Effector memory CD8-positive, alpha-beta T cell (primary cell): ENCODE measurements at regions not wholly inside any gene's neighbourhood (a gene's known extent, or its start where the extent isn't known, plus 50 kb on each side); places are given as distances from the start of the nearest gene placed in this dataset.
"Not testable (repeated sequence)": the region's sequence is repeated elsewhere in the genome, so short reads cannot be mapped to it uniquely, and the experiment has no call there.

ENCODE experiments used
- ATAC-seq: fragments of 150-1000 bp; cut with Tn5 transposase; replicated peaks from 2 replicates; pipeline ENCODE4 v1.10.0; 2021; ENCODE audit warnings: mild to moderate bottlenecking, moderate library complexity
- DNase-seq, 3 experiments: peaks; one replicate each; pipeline ENCODE4 v3.0.0; 2021
- H3K27ac Mint-ChIP-seq, 2 donors: one replicate each; pipeline ENCODE4 v1.8.0; 2022; ENCODE audit warnings: mild to moderate bottlenecking in 2 of 2, mixed read lengths in 2 of 2, moderate library complexity in 2 of 2
- H3K27me3 Mint-ChIP-seq, 2 donors: one replicate each; pipeline ENCODE4 v1.8.0; 2022; ENCODE audit warnings: mixed read lengths in 2 of 2
- H3K36me3 Mint-ChIP-seq: one replicate; pipeline ENCODE4 v1.8.0; 2022; ENCODE audit warnings: mild to moderate bottlenecking, moderate library complexity, mixed read lengths; ENCODE audit not compliant: insufficient read depth
- H3K4me1 Mint-ChIP-seq, 2 donors: one replicate each; pipeline ENCODE4 v1.8.0; 2022; ENCODE audit warnings: low read depth in 2 of 2, mixed read lengths in 2 of 2
- H3K4me3 Mint-ChIP-seq, 2 donors: one replicate each; pipeline ENCODE4 v1.8.0; 2022; ENCODE audit warnings: mild to moderate bottlenecking in 2 of 2, mixed read lengths in 2 of 2, moderate library complexity in 2 of 2
- H3K9me3 Mint-ChIP-seq, 2 donors: one replicate each; pipeline ENCODE4 v1.8.0; 2022; ENCODE audit warnings: mixed read lengths in 2 of 2

DNA sequence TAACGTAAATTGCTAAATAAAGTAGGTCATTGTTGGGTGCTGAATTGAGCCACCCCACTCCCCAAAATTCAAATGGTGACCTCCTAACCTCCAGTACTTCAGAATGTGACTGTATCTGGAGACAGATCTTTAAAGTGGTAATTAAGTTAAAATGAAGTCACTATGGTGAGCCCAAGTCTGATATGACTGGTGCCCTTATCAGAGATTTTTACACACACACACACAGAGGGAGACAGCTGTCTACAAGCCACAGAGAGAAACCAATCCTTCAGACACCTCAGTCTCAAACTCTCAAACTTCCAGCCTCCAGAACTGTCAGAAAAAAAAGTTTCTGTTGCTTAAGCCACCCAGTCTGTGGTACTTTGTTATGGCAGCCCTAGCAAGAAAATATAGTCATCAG is 879.2 kb upstream of the INTU start:
- H3K27me3 Mint-ChIP-seq, result no peaks in the 10 kb centered on the region
- peaks cover 4 to 6% of the 10 kb centered on the region in 2 donors for H3K9me3 Mint-ChIP-seq
- H3K4me3 Mint-ChIP-seq, result no peak overlapping the region
- no peak for DNase-seq
- no peak for ATAC-seq
- no peaks in the 10 kb centered on the region for H3K4me1 Mint-ChIP-seq
- no peak overlapping the region for H3K27ac Mint-ChIP-seq
- H3K36me3 Mint-ChIP-seq, result no peaks in the 10 kb centered on the region

GRCh38 chr4:126755506-126755905 is 877.3 kb upstream of the INTU start:
- Mint-ChIP-seq H3K4me3 (no peak overlapping the region), H3K27ac (no peak overlapping the region), H3K27me3 (no peaks in the 10 kb centered on the region), H3K36me3 (no peaks in the 10 kb centered on the region), H3K9me3 (peaks cover 4 to 6% of the 10 kb centered on the region in 2 donors), H3K4me1 (no peaks in the 10 kb centered on the region)
- ATAC-seq (no peak), DNase-seq (no peak)

DNA sequence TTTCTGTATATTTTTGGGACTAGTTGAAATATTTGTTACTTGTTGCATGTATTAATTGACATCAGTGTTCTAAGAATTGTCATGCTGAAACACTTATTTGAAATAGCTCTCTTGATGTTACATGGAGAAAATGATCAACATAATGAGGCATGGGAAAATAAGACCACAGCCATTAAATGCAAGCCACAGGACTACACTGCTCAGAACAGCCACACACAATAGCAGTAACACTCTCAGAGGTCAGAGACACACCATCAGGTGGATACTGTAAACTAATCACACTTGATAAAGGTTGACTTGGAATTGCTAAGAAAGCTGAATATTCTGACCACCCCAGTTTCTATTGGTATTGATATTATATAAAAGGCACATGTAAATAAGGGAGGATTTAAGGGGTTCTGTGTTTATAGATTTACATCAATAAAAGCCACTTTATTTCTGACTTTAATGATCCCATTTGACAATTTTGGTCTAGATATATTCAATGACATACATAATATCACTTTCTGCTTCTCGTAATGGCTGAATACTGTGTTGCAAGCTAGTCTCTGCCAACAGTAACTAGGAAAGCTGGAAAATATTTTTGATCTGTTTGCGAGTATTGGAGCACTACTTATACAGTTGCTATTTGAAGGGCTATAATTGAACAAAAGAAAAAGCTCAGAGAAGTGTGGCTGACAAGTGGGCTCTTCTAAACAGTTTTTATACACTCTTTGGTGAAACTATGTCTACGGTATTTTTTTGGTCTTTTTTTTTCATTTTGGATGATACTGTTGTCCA is 876.5 kb upstream of the INTU start:
- Mint-ChIP-seq H3K27ac (no peak overlapping the region), H3K27me3 (no peaks in the 10 kb centered on the region), H3K36me3 (no peaks in the 10 kb centered on the region), H3K4me1 (no peaks in the 10 kb centered on the region), H3K4me3 (no peak overlapping the region), H3K9me3 (peaks cover 4 to 6% of the 10 kb centered on the region in 2 donors)
- ATAC-seq (no peak), DNase-seq (no peak)

- Mint-ChIP-seq H3K27ac (no peak overlapping the region), H3K4me3 (no peak overlapping the region), H3K27me3 (no peaks in the 10 kb centered on the region), H3K4me1 (no peaks in the 10 kb centered on the region), H3K9me3 (peaks cover 4 to 6% of the 10 kb centered on the region in 2 donors), H3K36me3 (no peaks in the 10 kb centered on the region)
- ATAC-seq, result no peak
- DNase-seq, result no peak
Measured at GRCh38 chr4:126757219-126757618, 875.5 kb upstream of the INTU start.

- no peak for ATAC-seq
- Mint-ChIP-seq H3K4me1 (no peaks in the 10 kb centered on the region), H3K27ac (no peak overlapping the region), H3K9me3 (peaks cover 3 to 12% of the 10 kb centered on the region in 2 donors), H3K4me3 (no peak overlapping the region), H3K27me3 (no peaks in the 10 kb centered on the region), H3K36me3 (no peaks in the 10 kb centered on the region)
- DNase-seq, result no peak
Measured at GRCh38 chr4:126758493-126758892, 874.3 kb upstream of the INTU start.

DNA sequence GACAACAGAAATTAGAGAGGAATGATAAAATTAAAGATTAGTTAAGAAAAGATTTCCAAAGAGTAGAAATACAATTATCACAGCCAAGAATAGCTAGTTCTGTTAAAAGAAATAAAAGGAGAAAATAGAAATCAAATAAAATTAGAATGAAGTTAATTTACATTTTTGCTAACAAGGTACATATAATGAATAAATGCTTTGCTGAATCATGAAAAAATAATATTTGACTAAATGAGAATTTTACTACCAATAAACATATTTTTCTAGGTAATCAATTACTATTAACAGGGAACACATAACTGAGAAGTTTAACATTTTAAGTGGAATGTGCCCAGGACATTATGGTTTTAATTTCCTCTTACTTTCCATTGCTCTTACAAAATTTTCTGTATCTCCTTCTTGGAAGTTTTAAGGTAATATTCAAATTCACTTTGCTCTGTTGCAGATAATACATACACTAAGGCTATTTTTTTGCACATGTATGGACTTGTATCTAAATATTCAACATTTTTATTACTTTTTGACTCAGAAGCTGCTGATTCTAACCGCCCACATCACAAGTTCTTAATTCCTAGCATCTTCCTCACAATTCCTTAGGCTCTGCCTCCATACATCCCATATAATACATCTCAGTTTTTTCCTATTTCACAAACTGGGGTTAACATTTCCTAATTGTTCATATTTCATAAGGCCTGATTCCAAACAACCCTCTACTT is 870.7 kb upstream of the INTU start:
- no peaks in the 10 kb centered on the region for H3K27me3 Mint-ChIP-seq
- ATAC-seq (no peak), DNase-seq (no peak)
- no peak overlapping the region for H3K4me3 Mint-ChIP-seq
- no peaks in the 10 kb centered on the region for H3K4me1 Mint-ChIP-seq
- no peaks in the 10 kb centered on the region for H3K36me3 Mint-ChIP-seq
- H3K27ac Mint-ChIP-seq, result no peak overlapping the region
- peaks cover 2 to 14% of the 10 kb centered on the region in 2 donors for H3K9me3 Mint-ChIP-seq

DNA sequence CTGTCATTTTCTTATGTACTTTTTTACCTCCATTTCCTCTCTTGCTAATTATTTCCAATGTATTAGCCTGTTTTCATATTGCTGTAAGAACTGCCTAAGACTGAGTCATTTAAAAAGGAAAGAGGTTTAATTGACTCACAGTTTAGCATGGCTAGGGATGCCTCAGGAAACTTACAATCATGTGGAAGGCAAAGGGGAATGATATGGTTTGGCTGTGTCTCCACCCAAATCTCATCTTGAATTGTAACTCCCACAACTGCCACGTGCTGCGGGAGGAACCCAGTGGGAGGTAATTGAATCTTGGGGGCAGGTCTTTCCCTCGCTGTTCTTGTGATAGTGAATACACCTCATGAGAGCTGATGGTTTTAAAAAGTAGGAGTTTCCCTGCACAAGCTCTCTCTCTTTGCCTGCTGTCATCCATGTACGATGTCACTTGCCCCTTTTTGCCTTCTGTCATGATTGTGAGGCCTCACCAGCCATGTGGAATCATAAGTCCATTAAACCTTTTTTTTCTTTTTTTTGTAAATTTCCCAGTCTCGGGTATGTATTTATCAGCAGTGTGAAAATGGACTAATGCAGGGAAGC is 870.0 kb upstream of the INTU start:
- ATAC-seq (no peak), DNase-seq (no peak)
- H3K27ac Mint-ChIP-seq, result no peak overlapping the region
- no peaks in the 10 kb centered on the region for H3K27me3 Mint-ChIP-seq
- H3K9me3 Mint-ChIP-seq, result peaks cover 2 to 13% of the 10 kb centered on the region in 2 donors
- H3K4me1 Mint-ChIP-seq, result no peaks in the 10 kb centered on the region
- H3K36me3 Mint-ChIP-seq, result no peaks in the 10 kb centered on the region
- no peak overlapping the region for H3K4me3 Mint-ChIP-seq

DNA sequence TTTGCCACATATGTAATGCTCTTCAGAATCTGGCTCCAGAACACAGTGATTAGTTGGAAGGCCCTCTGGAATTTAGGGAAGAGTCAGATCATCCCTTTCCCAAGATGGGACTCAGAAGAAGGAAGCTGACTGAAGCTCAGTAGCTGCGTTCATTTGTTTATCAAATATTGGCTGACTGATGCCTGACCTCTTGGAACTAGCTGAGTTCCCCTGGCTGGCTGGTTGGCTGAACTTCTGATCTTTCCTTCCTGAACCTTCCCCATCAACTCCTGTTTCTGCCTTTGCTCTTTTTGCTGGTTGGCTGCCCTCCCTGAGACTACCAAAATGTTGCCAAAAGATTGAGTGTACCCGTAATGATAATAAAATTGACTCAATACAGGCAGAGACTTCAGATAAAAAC is 866.5 kb upstream of the INTU start:
- Mint-ChIP-seq H3K9me3 (peaks cover 2 to 8% of the 10 kb centered on the region in 2 donors), H3K27me3 (no peaks in the 10 kb centered on the region), H3K4me3 (no peak overlapping the region), H3K4me1 (no peaks in the 10 kb centered on the region), H3K27ac (no peak overlapping the region), H3K36me3 (no peaks in the 10 kb centered on the region)
- ATAC-seq, result no peak
- DNase-seq, result no peak

- no peak overlapping the region for H3K4me3 Mint-ChIP-seq
- DNase-seq (no peak), ATAC-seq (no peak)
- no peaks in the 10 kb centered on the region for H3K36me3 Mint-ChIP-seq
- no peaks in the 10 kb centered on the region for H3K27me3 Mint-ChIP-seq
- H3K9me3 Mint-ChIP-seq, result peaks cover 0 to 4% of the 10 kb centered on the region in 2 donors
- H3K4me1 Mint-ChIP-seq, result no peaks in the 10 kb centered on the region
- H3K27ac Mint-ChIP-seq, result no peak overlapping the region
Measured at GRCh38 chr4:126768338-126768737, 864.4 kb upstream of the INTU start.

- H3K27ac Mint-ChIP-seq, H3K4me1 Mint-ChIP-seq, DNase-seq, H3K9me3 Mint-ChIP-seq, H3K4me3 Mint-ChIP-seq, H3K27me3 Mint-ChIP-seq, H3K36me3 Mint-ChIP-seq, ATAC-seq: not testable (repeated sequence)
Measured at GRCh38 chr4:126770811-126771553, 861.8 kb upstream of the INTU start.

GRCh38 chr4:126771618-126772017 is 861.1 kb upstream of the INTU start:
- not testable (repeated sequence) for H3K4me1 Mint-ChIP-seq, H3K36me3 Mint-ChIP-seq, H3K9me3 Mint-ChIP-seq

DNA sequence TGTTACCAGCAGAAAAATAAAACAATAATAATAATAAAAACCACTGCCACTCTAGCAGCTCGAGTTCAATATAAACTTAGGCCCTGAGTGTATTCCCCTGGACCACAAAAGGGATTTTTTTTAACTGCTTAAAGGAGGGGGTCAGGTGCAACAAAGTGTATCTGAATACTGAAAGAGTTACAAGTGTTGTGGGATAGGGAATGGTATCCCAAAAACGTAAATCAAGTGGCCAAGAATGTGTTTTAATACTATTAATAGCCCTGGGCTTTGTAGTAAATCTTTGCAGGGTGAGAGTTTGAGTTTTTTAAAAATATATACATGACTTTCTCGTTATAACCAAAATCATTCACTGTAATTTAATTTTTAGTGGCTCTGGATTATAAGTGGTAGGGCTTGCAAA is 860.1 kb upstream of the INTU start:
- H3K9me3 Mint-ChIP-seq, result no peaks in the 10 kb centered on the region
- no peak overlapping the region for H3K27ac Mint-ChIP-seq

More at GRCh38 chr4:126771618-126772017, 861.1 kb upstream of the INTU start:
- H3K4me3 Mint-ChIP-seq, ATAC-seq, H3K27me3 Mint-ChIP-seq, H3K27ac Mint-ChIP-seq, DNase-seq: not testable (repeated sequence)

DNA sequence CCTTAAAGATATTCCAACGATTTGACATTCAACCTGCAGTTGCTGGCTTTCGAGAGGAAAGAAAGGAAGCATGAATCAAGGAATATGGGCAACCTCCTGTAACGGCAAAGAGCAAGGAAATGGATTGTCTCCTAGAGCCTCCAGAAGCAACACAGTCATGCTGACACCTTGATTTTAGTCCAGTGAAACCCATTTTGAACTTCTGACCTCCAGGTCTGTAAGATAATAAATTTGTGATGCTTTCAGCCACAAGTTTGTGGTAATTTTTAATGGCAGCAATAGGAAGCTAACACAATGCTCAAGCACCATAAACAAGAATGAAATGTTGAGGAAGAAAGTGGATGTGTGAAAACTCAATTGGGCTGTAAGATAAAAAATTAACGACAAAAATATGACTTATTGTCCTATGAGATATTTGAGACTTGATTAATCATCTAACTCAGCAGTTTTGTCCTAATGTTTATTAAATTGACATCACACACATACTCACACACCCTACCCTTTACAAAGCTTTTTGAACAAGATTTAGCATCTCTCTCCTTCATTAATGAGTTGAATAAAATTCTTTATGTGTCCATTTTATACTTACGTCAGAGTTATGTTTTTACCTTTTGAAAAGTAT is 857.2 kb upstream of the INTU start:
- H3K27ac Mint-ChIP-seq, result no peak overlapping the region
- no peaks in the 10 kb centered on the region for H3K9me3 Mint-ChIP-seq
- no peak for DNase-seq
- no peak for ATAC-seq
- no peaks in the 10 kb centered on the region for H3K36me3 Mint-ChIP-seq
- H3K4me3 Mint-ChIP-seq, result no peak overlapping the region
- H3K4me1 Mint-ChIP-seq, result no peaks in the 10 kb centered on the region
- no peaks in the 10 kb centered on the region for H3K27me3 Mint-ChIP-seq

More for the DNA sequence above, 860.1 kb upstream of the INTU start:
- H3K27me3 Mint-ChIP-seq, result no peaks in the 10 kb centered on the region
- H3K36me3 Mint-ChIP-seq, result no peaks in the 10 kb centered on the region
- no peak for DNase-seq
- no peak for ATAC-seq
- H3K4me3 Mint-ChIP-seq, result no peak overlapping the region
- H3K4me1 Mint-ChIP-seq, result no peaks in the 10 kb centered on the region
